ENCODE measurements at regions not wholly inside any gene's neighbourhood (a gene's known extent, or its start where the extent isn't known, plus 50 kb on each side); places are given as distances from the start of the nearest gene placed in this dataset.
A peak's percentile ranks its signal among the peaks of the same experiment; 100 is the strongest.

- DNase-seq = no peak
These were observed 139.5 kb upstream of the TMCO5A start for GRCh38 chr15:37794947-37795346.

- no peak for DNase-seq
These were observed 132.9 kb upstream of the TMCO5A start for GRCh38 chr15:37801529-37801928.

- DNase-seq = no peak
These were observed 127.6 kb upstream of the TMCO5A start for GRCh38 chr15:37806808-37807207.

GRCh38 chr15:37810381-37810780 is 124.1 kb upstream of the TMCO5A start:
- DNase-seq = no peak

GRCh38 chr15:37813306-37813705 is 121.1 kb upstream of the TMCO5A start:
- no peak for DNase-seq

GRCh38 chr15:37814847-37815515 is 119.5 kb upstream of the TMCO5A start:
- DNase-seq = no peak

- no peak for DNase-seq
These were observed 116.2 kb upstream of the TMCO5A start for GRCh38 chr15:37818152-37818677.

GRCh38 chr15:37819191-37819590 is 115.2 kb upstream of the TMCO5A start:
- peak; percentile 27 for DNase-seq

- DNase-seq = no peak
These were observed 113.9 kb upstream of the TMCO5A start for GRCh38 chr15:37820380-37821128.

GRCh38 chr15:37823601-37824275 is 110.7 kb upstream of the TMCO5A start:
- no peak for DNase-seq

- peak; percentile 94 for DNase-seq
These were observed 109.6 kb upstream of the TMCO5A start for GRCh38 chr15:37824717-37825382.

GRCh38 chr15:37837276-37837675 is 97.2 kb upstream of the TMCO5A start:
- DNase-seq = peak; percentile 30

- no peak for DNase-seq
These were observed 86.7 kb upstream of the TMCO5A start for GRCh38 chr15:37847776-37848175.

- no peak for DNase-seq
These were observed 78.3 kb upstream of the TMCO5A start for GRCh38 chr15:37856109-37856508.

- no peak for DNase-seq
These were observed 73.5 kb upstream of the TMCO5A start for GRCh38 chr15:37860896-37861295.

GRCh38 chr15:37865687-37866086 is 68.8 kb upstream of the TMCO5A start:
- DNase-seq = no peak

GRCh38 chr15:37870711-37871110 is 63.7 kb upstream of the TMCO5A start:
- no peak for DNase-seq

GRCh38 chr15:37872661-37873060 is 61.8 kb upstream of the TMCO5A start:
- no peak for DNase-seq

GRCh38 chr15:37873336-37873735 is 61.1 kb upstream of the TMCO5A start:
- DNase-seq = no peak

- DNase-seq = peak; percentile 35
These were observed 57.5 kb upstream of the TMCO5A start for GRCh38 chr15:37876900-37877299.

- peak; percentile 90 for DNase-seq
These were observed 56.3 kb upstream of the TMCO5A start for GRCh38 chr15:37877851-37878741.

Data from EL (cell line).